Effector CD4-positive, alpha-beta T cell (primary cell): ENCODE measurements at regions not wholly inside any gene's neighbourhood (a gene's known extent, or its start where the extent isn't known, plus 50 kb on each side); places are given as distances from the start of the nearest gene placed in this dataset.

Experiments used
- DNase-seq: peaks from one replicate; pipeline ENCODE4 v3.0.0-alpha.2; 2020

DNA sequence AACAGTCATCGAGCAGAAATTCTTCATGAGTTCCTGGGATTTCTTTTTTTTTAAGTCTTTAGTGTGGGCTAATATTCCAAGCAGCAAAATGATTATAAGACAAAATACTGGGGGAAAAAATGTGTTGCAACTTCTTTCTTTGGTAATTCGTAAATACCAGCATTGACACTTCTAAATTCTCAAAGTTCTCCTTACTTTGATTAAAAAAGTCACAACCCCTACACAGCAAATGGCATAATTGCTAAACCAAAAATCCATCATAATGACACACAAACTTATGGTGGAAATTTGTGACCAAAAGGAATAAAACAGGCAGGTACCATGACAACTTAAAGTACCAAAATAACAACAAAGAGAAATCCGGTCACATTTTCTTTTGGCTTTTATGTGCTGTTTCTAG, 585.2 kb upstream of the PKN2 start:
- no peak for DNase-seq

GRCh38 chr1:88101041-88101440, 583.0 kb upstream of the PKN2 start:
- DNase-seq, result no peak

GRCh38 chr1:88104236-88104635, 579.8 kb upstream of the PKN2 start:
- no peak for DNase-seq

DNA sequence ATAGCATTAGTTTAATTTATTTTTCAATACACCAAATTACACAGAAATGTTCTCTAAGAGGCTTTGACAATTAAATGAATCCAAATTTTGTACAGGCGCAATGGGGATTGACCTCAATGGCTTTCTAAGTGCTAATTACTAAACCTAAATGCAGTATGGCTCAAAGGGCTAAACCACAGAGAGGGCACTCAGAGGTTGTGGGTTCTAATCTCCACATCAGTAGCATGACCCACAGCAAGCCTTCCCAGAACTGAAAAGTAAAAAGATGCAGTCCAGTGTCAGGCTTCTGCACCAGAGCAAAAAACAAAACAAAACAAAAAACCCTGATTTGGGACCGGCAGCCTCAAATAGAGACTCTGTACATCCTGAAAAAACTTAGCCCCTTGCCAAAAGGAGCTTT, 579.2 kb upstream of the PKN2 start:
- no peak for DNase-seq

- no peak for DNase-seq
Measured at GRCh38 chr1:88111816-88112215, 572.3 kb upstream of the PKN2 start.

GRCh38 chr1:88117597-88117996, 566.5 kb upstream of the PKN2 start:
- no peak for DNase-seq

DNA sequence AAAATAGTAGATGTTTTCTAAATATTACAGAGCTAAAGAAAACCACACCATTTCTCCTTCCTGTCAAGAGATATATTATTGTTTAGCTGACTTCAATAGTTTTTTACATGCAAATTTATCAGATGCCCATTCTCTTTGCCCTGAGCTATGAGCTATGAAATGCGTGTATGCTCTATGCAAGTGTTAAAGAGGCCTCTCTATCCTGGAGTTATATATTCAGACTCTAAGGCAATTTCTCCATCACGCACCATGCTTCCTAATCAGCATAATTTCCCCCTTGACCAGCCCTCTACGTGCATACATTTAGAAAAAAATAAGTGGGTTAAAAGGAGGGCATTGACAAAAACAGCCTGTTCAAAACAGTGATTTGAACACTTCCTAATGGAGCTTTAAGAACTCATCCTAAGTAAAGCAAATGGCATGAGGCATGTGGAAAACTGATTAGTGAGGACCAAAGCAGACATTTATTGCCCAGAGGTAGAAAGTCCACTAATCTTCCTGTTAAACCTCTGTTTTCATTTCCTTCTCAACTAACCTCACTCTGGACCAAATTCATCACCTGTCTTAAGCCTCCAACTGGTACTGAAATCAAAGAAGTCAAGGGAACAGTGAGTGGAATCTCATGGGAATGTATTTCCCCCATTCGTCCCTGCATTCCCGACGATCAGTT, 565.8 kb upstream of the PKN2 start:
- no peak for DNase-seq

DNA sequence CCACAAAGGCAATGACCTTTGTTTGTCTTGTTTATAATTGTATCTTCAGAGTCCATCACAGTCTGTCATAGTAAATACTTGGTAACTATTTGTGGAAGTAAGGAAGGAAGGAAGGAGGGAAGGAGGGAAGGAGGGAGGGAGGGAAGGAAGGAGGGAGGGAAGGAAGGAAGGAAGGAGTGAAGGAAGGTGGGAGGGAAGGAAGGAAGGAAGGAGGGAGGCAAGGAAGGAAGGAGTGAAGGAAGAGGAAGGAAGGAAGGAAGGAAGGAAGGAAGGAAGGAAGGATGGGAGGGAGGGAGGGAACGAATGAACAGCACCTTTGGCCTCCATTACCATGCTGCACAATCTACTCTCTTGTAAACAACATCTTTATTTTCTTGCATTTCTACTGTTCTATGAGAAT, 559.5 kb upstream of the PKN2 start:
- DNase-seq, result no peak

DNA sequence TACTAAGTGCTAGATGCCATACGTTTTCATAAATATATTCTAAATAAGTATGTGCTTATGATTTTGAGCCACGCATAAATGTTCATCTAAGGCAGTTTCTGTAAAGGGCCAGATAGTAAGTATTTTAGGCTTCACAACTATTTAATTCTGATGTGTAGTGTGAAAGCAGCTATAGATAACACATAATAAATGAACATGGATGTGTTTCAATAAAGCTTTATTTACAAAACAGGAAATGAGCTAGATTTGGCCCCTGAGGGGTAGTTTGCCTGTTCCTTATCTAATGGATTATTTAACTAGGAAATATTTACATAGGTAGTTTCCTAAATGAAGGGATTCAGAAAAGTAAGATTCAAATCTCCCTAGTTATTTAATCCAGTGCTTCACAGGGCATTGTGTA, 557.6 kb upstream of the PKN2 start:
- DNase-seq, result no peak

DNA sequence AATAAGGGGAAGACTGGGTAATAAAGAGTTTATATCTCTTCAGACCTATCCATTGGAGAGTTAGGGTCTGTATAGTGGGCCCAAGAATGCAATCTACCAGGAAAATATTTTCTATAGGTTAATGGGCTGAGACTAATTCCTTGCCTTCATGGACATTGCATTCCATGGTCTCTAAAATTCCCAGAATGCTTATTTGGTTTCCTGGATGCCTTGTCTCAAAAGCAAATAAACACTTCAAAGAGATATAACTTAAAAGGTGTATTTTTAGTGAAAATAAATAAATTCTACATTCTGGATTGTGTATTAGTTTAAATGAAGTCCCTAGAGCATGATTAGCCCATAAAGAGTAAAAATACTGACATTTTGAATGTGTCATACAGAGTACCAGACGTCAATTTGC, 550.1 kb upstream of the PKN2 start:
- DNase-seq, result no peak

GRCh38 chr1:88134983-88135921, 548.8 kb upstream of the PKN2 start:
- DNase-seq, result no peak

GRCh38 chr1:88139633-88140032, 544.4 kb upstream of the PKN2 start:
- DNase-seq, result no peak

DNA sequence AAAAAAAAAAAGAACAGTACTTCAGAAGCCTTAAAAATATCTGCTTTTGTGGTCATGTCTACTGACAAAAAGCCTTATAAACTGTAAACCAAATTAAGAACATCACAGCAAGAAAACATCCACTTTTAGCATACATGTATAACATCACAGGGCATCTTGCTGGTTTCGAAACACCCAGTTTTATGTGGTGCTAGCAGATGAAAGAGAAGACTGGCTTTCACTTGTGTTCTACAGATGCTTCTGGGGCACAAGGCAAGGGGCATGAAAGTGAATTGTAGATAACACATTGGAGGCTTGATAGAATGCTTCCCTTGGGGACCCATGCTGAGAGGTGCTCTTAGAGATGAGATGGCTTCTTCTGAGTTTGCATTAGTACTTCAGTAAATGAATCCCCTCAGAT, 543.7 kb upstream of the PKN2 start:
- no peak for DNase-seq

- DNase-seq, result no peak
Measured at GRCh38 chr1:88141499-88142074, 542.5 kb upstream of the PKN2 start.

- no peak for DNase-seq
Measured at GRCh38 chr1:88145752-88146151, 538.3 kb upstream of the PKN2 start.

- no peak for DNase-seq
Measured at GRCh38 chr1:88149686-88150085, 534.4 kb upstream of the PKN2 start.

DNA sequence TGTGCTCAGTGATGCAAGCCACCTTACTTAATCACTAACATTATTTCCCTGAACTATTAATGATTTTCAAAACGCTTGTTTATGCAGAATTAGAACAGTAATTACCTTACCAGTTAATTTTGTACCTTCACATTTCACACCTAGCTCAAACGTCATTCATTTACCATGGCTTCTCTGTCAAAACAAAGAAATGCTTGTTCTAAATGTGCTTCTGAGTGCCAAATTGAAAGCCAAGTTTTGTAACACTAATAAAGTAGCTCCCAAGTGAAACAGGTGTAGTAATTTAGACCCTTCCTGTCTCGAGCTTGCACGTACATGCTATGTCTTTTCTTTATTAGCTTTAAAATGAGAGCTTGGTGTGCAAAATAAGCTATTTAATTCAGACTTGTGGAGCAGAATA, 533.7 kb upstream of the PKN2 start:
- no peak for DNase-seq

DNA sequence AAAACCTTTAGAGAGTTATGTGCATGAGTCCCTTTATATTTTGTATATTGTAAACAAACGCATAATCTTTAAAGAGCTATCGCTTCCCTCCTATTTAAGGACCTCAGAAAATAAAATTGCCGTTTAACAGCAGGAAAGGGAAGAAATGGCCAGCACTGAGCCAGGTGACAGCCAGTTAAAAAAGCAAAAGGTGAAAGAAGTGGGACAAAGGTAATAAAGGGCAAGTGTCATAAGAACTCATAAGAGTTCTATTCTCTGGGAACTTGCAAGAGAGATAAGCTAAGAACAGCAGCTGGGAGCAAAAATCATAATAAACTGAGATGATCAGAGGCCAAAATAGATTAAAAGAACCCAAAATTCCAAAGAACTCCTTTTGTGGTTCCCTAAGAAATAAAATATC, 520.9 kb upstream of the PKN2 start:
- no peak for DNase-seq

GRCh38 chr1:88168126-88168525, 515.9 kb upstream of the PKN2 start:
- DNase-seq, result no peak

- DNase-seq, result no peak
Measured at GRCh38 chr1:88169139-88169538, 514.9 kb upstream of the PKN2 start.

DNA sequence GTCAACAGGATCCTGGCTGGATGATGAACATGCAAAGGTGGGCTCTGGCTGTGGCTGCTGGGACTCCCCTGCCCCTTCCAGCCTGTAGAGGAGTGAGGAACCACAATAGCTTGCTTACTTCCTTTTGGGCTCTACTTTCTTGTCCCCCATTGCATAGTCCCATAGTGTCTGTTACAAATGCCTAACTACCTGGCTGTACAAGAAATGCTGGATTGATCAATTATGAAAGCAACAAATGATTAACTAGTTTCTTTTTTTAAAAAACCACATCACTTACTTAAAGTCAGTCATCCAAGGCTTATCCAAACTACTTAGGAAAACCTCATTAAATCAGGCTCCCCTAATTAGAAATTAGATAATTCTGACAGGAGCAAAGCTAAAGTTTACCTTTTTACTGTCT, 514.1 kb upstream of the PKN2 start:
- no peak for DNase-seq

- no peak for DNase-seq
Measured at GRCh38 chr1:88175120-88175630, 508.9 kb upstream of the PKN2 start.

DNA sequence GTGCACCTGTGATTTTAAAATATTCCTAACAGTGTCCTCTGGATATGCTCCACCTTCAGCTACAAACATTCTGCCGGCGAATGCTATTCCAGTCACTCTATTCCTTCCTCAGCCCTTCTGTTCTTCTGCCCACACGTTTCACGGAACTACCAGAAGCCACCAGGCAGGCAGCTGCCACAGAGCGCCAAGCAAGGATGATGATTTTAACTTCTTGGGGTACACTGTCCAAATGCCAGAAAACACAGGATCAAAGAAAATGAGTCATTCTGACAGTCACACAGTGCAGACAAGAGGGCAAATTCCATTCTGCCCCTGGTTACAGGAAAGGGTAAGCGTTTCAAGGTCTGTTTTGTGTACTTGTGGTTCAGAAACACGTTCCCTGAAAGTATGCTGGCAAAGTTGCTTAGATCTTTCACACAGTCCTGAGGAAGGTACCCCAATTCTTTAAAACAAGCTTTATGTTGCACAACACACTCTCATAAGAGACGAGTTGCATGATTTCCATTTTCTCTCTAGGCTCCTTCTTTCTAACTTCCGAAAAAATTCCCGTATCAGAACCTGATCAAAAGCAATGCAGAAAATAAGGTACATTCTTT, 508.3 kb upstream of the PKN2 start:
- no peak for DNase-seq
